GM23338 (cell line): ENCODE measurements at regions not wholly inside any gene's neighbourhood (a gene's known extent, or its start where the extent isn't known, plus 50 kb on each side); places are given as distances from the start of the nearest gene placed in this dataset.
"Not testable (repeated sequence)": the region's sequence is repeated elsewhere in the genome, so short reads cannot be mapped to it uniquely, and the experiment has no call there.

Experiments used
- ATAC-seq: fragments of 200-7000 bp; cut with Tn5 transposase; 3 replicates; pipeline ENCODE4 v1.9.1; 2020
- DNase-seq: peaks from one replicate; pipeline ENCODE4 v3.0.0-alpha.2; 2015; ENCODE audit warnings: low spot score
- H2AFZ ChIP-seq: fragments of 200-600 bp; sonication (generic); 2 replicates; pipeline ENCODE4 v1.8.0; 2016; ENCODE audit warnings: antibody characterized with exemption, mild to moderate bottlenecking, moderate library complexity
- H3F3A ChIP-seq: fragments of 200-600 bp; sonication (generic); replicated peaks from 2 replicates; pipeline ENCODE4 v1.8.0; 2017; ENCODE audit warnings: antibody characterized with exemption, mixed run types, low read depth
- H3K27ac ChIP-seq: fragments of 200-600 bp; sonication (generic); 2 replicates; pipeline ENCODE4 v1.6.1; 2016; ENCODE audit warnings: low read depth
- H3K27me3 ChIP-seq: fragments of 200-600 bp; sonication (generic); 2 replicates; pipeline ENCODE4 v1.8.0; 2016; ENCODE audit warnings: mild to moderate bottlenecking, mixed run types, moderate library complexity; ENCODE audit not compliant: insufficient read depth
- H3K36me3 ChIP-seq: fragments of 200-600 bp; sonication (generic); 2 replicates; pipeline ENCODE4 v1.8.0; 2016; ENCODE audit warnings: mild to moderate bottlenecking; ENCODE audit not compliant: insufficient read depth
- H3K4me1 ChIP-seq: fragments of 200-600 bp; sonication (generic); 2 replicates; pipeline ENCODE4 v1.8.0; 2016; ENCODE audit warnings: mild to moderate bottlenecking, moderate library complexity; ENCODE audit not compliant: insufficient read depth
- H3K4me2 ChIP-seq: fragments of 200-600 bp; sonication (generic); 2 replicates; pipeline ENCODE4 v1.7.1; 2017; ENCODE audit warnings: mixed run types
- H3K4me3 ChIP-seq: fragments of 200-600 bp; sonication (generic); 2 replicates; pipeline ENCODE4 v1.6.1; 2016; ENCODE audit warnings: mixed run types
- H3K79me2 ChIP-seq: fragments of 200-600 bp; sonication (generic); replicated peaks from 2 replicates; pipeline ENCODE4 v1.8.0; 2017; ENCODE audit warnings: mild to moderate bottlenecking; ENCODE audit not compliant: insufficient read depth
- H3K9me2 ChIP-seq: fragments of 200-600 bp; sonication (generic); 2 replicates; pipeline ENCODE4 v1.8.0; 2017; ENCODE audit not compliant: insufficient read depth
- H4K20me1 ChIP-seq: fragments of 200-600 bp; sonication (generic); replicated peaks from 2 replicates; pipeline ENCODE4 v1.8.0; 2017; ENCODE audit warnings: mild to moderate bottlenecking; ENCODE audit not compliant: insufficient read depth
- H3K27ac Mint-ChIP-seq: 2 replicates; pipeline ENCODE4 v1.8.0; 2020; ENCODE audit warnings: inconsistent platforms, mild to moderate bottlenecking, moderate library complexity, mixed read lengths
- H3K27me3 Mint-ChIP-seq: 3 replicates; pipeline ENCODE4 v1.8.0; 2022; ENCODE audit warnings: low read depth, mild to moderate bottlenecking, moderate library complexity, mixed read lengths, inconsistent platforms; ENCODE audit not compliant: insufficient read depth, poor library complexity
- H3K36me3 Mint-ChIP-seq: 3 replicates; pipeline ENCODE4 v1.8.0; 2021; ENCODE audit warnings: low read depth, mild to moderate bottlenecking, inconsistent platforms, moderate library complexity, mixed read lengths
- H3K4me1 Mint-ChIP-seq: 3 replicates; pipeline ENCODE4 v1.8.0; 2020; ENCODE audit warnings: mild to moderate bottlenecking, inconsistent platforms, mixed read lengths
- H3K4me3 Mint-ChIP-seq: 3 replicates; pipeline ENCODE4 v1.8.0; 2021; ENCODE audit warnings: moderate library complexity, mild to moderate bottlenecking, inconsistent platforms, mixed read lengths
- H3K9me3 Mint-ChIP-seq: 3 replicates; pipeline ENCODE4 v1.8.0; 2020; ENCODE audit warnings: moderate library complexity, mild to moderate bottlenecking, inconsistent platforms, mixed read lengths
- TF ChIP-seq, protein P1 (sequence below), 2 experiments: fragments of 200-600 bp in 1 of 2; sonication (generic) in 1 of 2; conservative IDR thresholded peaks; 2 replicates each; pipeline versions ENCODE4 v1.5.1 to v1.6.1; 2016 to 2017; ENCODE audit warnings: antibody characterized with exemption in 2 of 2, low read depth in 2 of 2, mild to moderate bottlenecking in 2 of 2, moderate library complexity in 1 of 2

GRCh38 chrX:92515270-92515669 is 736.1 kb downstream of the PCDH11X start:
- not testable (repeated sequence) for ATAC-seq, H3K27ac Mint-ChIP-seq, H3K9me3 Mint-ChIP-seq, H3F3A ChIP-seq, H3K4me2 ChIP-seq, H3K9me2 ChIP-seq, H4K20me1 ChIP-seq, DNase-seq, H3K79me2 ChIP-seq, H3K36me3 Mint-ChIP-seq, H3K36me3 ChIP-seq, H3K4me1 ChIP-seq, H3K4me3 Mint-ChIP-seq, H3K4me1 Mint-ChIP-seq, H3K27me3 ChIP-seq, H2AFZ ChIP-seq, H3K4me3 ChIP-seq, H3K27ac ChIP-seq, H3K27me3 Mint-ChIP-seq
- TF ChIP-seq, protein P1, sequence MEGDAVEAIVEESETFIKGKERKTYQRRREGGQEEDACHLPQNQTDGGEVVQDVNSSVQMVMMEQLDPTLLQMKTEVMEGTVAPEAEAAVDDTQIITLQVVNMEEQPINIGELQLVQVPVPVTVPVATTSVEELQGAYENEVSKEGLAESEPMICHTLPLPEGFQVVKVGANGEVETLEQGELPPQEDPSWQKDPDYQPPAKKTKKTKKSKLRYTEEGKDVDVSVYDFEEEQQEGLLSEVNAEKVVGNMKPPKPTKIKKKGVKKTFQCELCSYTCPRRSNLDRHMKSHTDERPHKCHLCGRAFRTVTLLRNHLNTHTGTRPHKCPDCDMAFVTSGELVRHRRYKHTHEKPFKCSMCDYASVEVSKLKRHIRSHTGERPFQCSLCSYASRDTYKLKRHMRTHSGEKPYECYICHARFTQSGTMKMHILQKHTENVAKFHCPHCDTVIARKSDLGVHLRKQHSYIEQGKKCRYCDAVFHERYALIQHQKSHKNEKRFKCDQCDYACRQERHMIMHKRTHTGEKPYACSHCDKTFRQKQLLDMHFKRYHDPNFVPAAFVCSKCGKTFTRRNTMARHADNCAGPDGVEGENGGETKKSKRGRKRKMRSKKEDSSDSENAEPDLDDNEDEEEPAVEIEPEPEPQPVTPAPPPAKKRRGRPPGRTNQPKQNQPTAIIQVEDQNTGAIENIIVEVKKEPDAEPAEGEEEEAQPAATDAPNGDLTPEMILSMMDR (conservative IDR thresholded peaks at IDR 0.05; ENCODE audit: low read depth in 2 of 2) = 0 out of 4 replicates have a peak, but pooled peaks of 1 of the 2 experiments have one; percentile 5

DNA sequence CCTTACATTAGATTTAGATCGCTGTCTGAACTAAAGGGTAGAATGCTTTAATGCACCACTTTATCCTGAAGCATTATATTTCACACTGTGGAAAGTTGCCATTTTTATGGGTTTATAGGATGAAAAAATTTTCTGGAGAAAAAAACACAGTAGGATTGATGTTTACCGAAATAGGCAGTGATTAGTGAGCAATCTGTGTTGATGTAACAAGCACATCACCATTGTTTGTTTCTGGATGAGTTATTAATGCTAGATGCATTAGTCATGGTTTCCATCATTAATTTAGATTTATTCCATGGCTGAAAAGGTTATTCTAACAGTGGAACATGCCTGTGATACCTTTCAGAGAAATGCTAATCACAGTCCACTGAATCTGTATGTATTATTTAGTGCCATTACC is 749.8 kb downstream of the PCDH11X start:
- H3K36me3 Mint-ChIP-seq, H3K27ac Mint-ChIP-seq, H4K20me1 ChIP-seq, H3K27me3 Mint-ChIP-seq, H3K4me1 ChIP-seq, ATAC-seq, H3K4me1 Mint-ChIP-seq, H3K9me3 Mint-ChIP-seq, H3K4me2 ChIP-seq, H3K79me2 ChIP-seq, H3F3A ChIP-seq, H3K36me3 ChIP-seq, H2AFZ ChIP-seq, H3K4me3 ChIP-seq, DNase-seq, H3K4me3 Mint-ChIP-seq, H3K27ac ChIP-seq, H3K27me3 ChIP-seq, H3K9me2 ChIP-seq: not testable (repeated sequence)

DNA sequence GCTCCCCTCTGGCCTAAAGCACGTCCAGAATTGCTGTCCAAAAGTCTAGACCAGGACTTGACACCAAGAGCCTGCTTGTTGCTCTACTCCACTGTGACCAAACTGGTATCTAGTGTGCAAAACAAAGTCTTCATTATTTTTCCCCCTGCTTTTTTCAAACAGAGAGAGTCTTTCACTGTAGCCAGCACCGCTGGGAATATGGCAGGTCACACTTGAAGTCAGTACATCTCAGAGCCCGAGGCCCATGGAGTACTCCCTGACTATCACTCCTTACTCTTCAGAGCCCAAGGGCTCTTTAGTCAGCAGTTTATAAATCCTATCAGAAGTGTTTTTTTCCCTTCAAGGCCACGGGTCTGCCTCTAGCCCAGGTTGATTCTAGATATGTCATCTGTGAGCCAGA is 761.3 kb downstream of the PCDH11X start:
- H3K4me3 Mint-ChIP-seq, H3K4me2 ChIP-seq, H2AFZ ChIP-seq, H3K4me1 Mint-ChIP-seq, H3K27ac ChIP-seq, H4K20me1 ChIP-seq, ATAC-seq, H3K4me3 ChIP-seq, H3K27ac Mint-ChIP-seq, H3K9me2 ChIP-seq, H3K27me3 Mint-ChIP-seq, H3K36me3 ChIP-seq, H3K27me3 ChIP-seq, H3K4me1 ChIP-seq, H3K79me2 ChIP-seq, H3K9me3 Mint-ChIP-seq, H3K36me3 Mint-ChIP-seq, H3F3A ChIP-seq, DNase-seq: not testable (repeated sequence)

GRCh38 chrX:92558323-92558722 is 779.1 kb downstream of the PCDH11X start:
- not testable (repeated sequence) for H3K4me1 Mint-ChIP-seq, H3K27ac ChIP-seq, H3K36me3 Mint-ChIP-seq, H4K20me1 ChIP-seq, H3K9me3 Mint-ChIP-seq, H3K4me3 ChIP-seq, H3K27ac Mint-ChIP-seq, H3K79me2 ChIP-seq, H3F3A ChIP-seq, H3K4me1 ChIP-seq, DNase-seq, H3K27me3 Mint-ChIP-seq, H3K4me2 ChIP-seq, H3K36me3 ChIP-seq, H2AFZ ChIP-seq, ATAC-seq, H3K9me2 ChIP-seq, H3K27me3 ChIP-seq, H3K4me3 Mint-ChIP-seq

GRCh38 chrX:92558796-92559195 is 779.6 kb downstream of the PCDH11X start:
- H3F3A ChIP-seq, H3K36me3 Mint-ChIP-seq, H3K79me2 ChIP-seq, H3K27ac ChIP-seq, H3K27ac Mint-ChIP-seq, H3K4me3 Mint-ChIP-seq, H3K4me3 ChIP-seq, H3K9me2 ChIP-seq, H3K27me3 Mint-ChIP-seq, H3K4me2 ChIP-seq, ATAC-seq, H4K20me1 ChIP-seq, DNase-seq, H3K4me1 ChIP-seq, H2AFZ ChIP-seq, H3K9me3 Mint-ChIP-seq, H3K36me3 ChIP-seq, H3K27me3 ChIP-seq, H3K4me1 Mint-ChIP-seq: not testable (repeated sequence)

- H3K4me3 ChIP-seq, ATAC-seq, H3K27ac Mint-ChIP-seq, H3K9me3 Mint-ChIP-seq, DNase-seq, H3K27me3 ChIP-seq, H3K79me2 ChIP-seq, H3K27ac ChIP-seq, H2AFZ ChIP-seq, H3K9me2 ChIP-seq, H3K4me2 ChIP-seq, H3K36me3 ChIP-seq, H3K4me1 Mint-ChIP-seq, H3K4me1 ChIP-seq, H3K4me3 Mint-ChIP-seq, H3K36me3 Mint-ChIP-seq, H3K27me3 Mint-ChIP-seq, H3F3A ChIP-seq, H4K20me1 ChIP-seq: not testable (repeated sequence)
Observed at GRCh38 chrX:92560083-92560482, 780.9 kb downstream of the PCDH11X start.
